HG03108 (cell line): ENCODE measurements at regions not wholly inside any gene's neighbourhood (a gene's known extent, or its start where the extent isn't known, plus 50 kb on each side); places are given as distances from the start of the nearest gene placed in this dataset.

Experiments
- ATAC-seq: cut with Tn5 transposase; IDR thresholded peaks from one replicate; pipeline ENCODE4 v1.9.1; 2021; ENCODE audit warnings: moderate library complexity; ENCODE audit not compliant: unreplicated experiment

GRCh38 chr2:175571078-175571653 lies 389.7 kb upstream of the ATP5MC3 start:
- no peak for ATAC-seq

GRCh38 chr2:175568109-175568730 lies 386.7 kb upstream of the ATP5MC3 start:
- no peak for ATAC-seq

GRCh38 chr2:175567435-175568061 lies 386.0 kb upstream of the ATP5MC3 start:
- ATAC-seq: no peak

- no peak for ATAC-seq
Observed at GRCh38 chr2:175560521-175561169, 379.1 kb upstream of the ATP5MC3 start.

GRCh38 chr2:175559613-175560012 lies 378.1 kb upstream of the ATP5MC3 start:
- no peak for ATAC-seq

- ATAC-seq: no peak
Observed at GRCh38 chr2:175557810-175558377, 376.4 kb upstream of the ATP5MC3 start.

- no peak for ATAC-seq
Observed at GRCh38 chr2:175553910-175554309, 372.4 kb upstream of the ATP5MC3 start.

GRCh38 chr2:175552902-175553301 lies 371.4 kb upstream of the ATP5MC3 start:
- ATAC-seq: no peak

- no peak for ATAC-seq
Observed at GRCh38 chr2:175540421-175540820, 358.9 kb upstream of the ATP5MC3 start.

GRCh38 chr2:175539122-175539521 lies 357.6 kb upstream of the ATP5MC3 start:
- no peak for ATAC-seq

GRCh38 chr2:175536059-175536458 lies 354.5 kb upstream of the ATP5MC3 start:
- ATAC-seq: no peak

- ATAC-seq: no peak
Observed at GRCh38 chr2:175535631-175536030, 354.1 kb upstream of the ATP5MC3 start.

- no peak for ATAC-seq
Observed at GRCh38 chr2:175525975-175526374, 344.5 kb upstream of the ATP5MC3 start.

- no peak for ATAC-seq
Observed at GRCh38 chr2:175523001-175523400, 341.5 kb upstream of the ATP5MC3 start.

- ATAC-seq: no peak
Observed at GRCh38 chr2:175518206-175518605, 336.7 kb upstream of the ATP5MC3 start.

- no peak for ATAC-seq
Observed at GRCh38 chr2:175516555-175516954, 335.0 kb upstream of the ATP5MC3 start.

GRCh38 chr2:175500255-175500654 lies 318.7 kb upstream of the ATP5MC3 start:
- ATAC-seq: no peak

GRCh38 chr2:175490360-175490791 lies 308.9 kb upstream of the ATP5MC3 start:
- ATAC-seq: no peak

GRCh38 chr2:175478096-175478768 lies 296.7 kb upstream of the ATP5MC3 start:
- no peak for ATAC-seq

- ATAC-seq: no peak
Observed at GRCh38 chr2:175476948-175477347, 295.4 kb upstream of the ATP5MC3 start.

- no peak for ATAC-seq
Observed at GRCh38 chr2:175476374-175476773, 294.9 kb upstream of the ATP5MC3 start.
